ENCODE measurements at regions not wholly inside any gene's neighbourhood (a gene's known extent, or its start where the extent isn't known, plus 50 kb on each side); places are given as distances from the start of the nearest gene placed in this dataset.
"Not testable (repeated sequence)": the region's sequence is repeated elsewhere in the genome, so short reads cannot be mapped to it uniquely, and the experiment has no call there.

DNA sequence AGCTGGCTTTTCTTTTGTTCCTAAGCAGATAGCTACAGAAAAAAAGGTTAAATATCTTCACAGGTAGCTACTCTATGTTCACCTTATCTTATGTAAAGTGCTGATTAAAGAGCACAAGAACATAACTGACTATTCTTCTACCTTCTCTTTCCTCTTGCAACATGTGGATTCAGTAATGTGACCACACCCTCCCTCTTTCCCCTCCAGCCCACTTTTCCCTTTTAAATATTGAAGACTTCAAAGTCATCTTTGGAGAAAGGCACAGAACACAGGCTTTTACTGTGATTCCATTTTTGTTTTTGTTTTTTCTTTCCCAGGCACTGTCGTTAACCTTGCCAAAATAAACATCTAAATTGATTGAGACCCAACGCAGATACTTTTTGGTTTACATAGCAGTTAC, 418.1 kb upstream of the CDH20 start:
- TF ChIP-seq, protein P1, sequence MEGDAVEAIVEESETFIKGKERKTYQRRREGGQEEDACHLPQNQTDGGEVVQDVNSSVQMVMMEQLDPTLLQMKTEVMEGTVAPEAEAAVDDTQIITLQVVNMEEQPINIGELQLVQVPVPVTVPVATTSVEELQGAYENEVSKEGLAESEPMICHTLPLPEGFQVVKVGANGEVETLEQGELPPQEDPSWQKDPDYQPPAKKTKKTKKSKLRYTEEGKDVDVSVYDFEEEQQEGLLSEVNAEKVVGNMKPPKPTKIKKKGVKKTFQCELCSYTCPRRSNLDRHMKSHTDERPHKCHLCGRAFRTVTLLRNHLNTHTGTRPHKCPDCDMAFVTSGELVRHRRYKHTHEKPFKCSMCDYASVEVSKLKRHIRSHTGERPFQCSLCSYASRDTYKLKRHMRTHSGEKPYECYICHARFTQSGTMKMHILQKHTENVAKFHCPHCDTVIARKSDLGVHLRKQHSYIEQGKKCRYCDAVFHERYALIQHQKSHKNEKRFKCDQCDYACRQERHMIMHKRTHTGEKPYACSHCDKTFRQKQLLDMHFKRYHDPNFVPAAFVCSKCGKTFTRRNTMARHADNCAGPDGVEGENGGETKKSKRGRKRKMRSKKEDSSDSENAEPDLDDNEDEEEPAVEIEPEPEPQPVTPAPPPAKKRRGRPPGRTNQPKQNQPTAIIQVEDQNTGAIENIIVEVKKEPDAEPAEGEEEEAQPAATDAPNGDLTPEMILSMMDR (IDR thresholded peaks at IDR 0.05), result no peak
- H3K4me3 ChIP-seq, result no peak overlapping the region
- intact Hi-C loops (cut with DNase I, micrococcal nuclease), result no loop called here
- no peak for DNase-seq
- no peaks in the 10 kb centered on the region for H3K36me3 ChIP-seq (ENCODE audit: low read depth)
- no peaks in the 10 kb centered on the region for H3K9me3 ChIP-seq
- H3K4me1 ChIP-seq (ENCODE audit: low read depth), result no peaks in the 10 kb centered on the region
- no peak for ATAC-seq

DNA sequence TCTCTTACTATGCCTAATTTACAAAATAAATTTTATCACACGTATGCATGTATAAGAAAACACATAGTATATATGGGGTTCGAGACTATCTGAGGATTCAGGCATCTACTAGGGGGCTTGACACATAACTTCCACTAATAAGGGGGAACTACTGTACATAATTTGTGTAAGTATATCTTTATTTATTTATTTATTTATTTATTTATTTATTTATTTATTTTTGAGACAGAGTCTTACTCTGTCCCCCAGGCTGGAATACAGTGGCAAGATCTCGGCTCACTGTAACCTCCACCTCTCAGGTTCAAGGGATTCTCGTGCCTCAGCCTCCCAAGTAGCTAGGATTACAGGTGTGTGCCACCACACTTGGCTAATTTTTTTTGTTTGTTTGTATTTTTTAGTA, 414.4 kb upstream of the CDH20 start:
- DNase-seq; intact Hi-C loops (cut with DNase I, micrococcal nuclease); H3K4me3 ChIP-seq; H3K9me3 ChIP-seq; H3K4me1 ChIP-seq (ENCODE audit: low read depth); H3K36me3 ChIP-seq (ENCODE audit: low read depth); ATAC-seq: not testable (repeated sequence)

DNA sequence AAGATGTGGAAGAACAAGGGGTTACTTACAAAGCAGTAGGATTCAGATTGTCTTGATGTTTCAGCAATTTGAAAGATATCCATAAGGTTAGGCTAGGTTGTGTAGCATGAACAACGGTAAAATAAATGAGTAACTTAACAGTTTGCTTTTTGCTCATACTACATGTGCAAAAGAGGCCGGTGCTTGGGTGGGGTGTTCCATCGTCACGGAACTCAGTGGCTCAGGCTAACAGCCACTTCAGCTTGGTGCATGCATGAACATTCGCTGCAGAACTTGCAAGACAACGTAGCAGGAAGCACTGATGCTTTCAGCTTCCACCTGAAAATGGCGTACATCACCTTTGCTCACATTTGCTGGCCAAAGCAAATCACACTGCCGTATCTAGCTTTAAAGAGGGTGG, 407.3 kb upstream of the CDH20 start:
- Histone ChIP-seq H3K4me3 (no peak overlapping the region), H3K4me1 (ENCODE audit: low read depth) (no peaks in the 10 kb centered on the region), H3K9me3 (no peaks in the 10 kb centered on the region), H3K36me3 (ENCODE audit: low read depth) (no peaks in the 10 kb centered on the region)
- intact Hi-C loops (cut with DNase I, micrococcal nuclease), result no loop called here
- TF ChIP-seq, protein P1 (IDR thresholded peaks at IDR 0.05), result no peak
- no peak for ATAC-seq
- no peak for DNase-seq

DNA sequence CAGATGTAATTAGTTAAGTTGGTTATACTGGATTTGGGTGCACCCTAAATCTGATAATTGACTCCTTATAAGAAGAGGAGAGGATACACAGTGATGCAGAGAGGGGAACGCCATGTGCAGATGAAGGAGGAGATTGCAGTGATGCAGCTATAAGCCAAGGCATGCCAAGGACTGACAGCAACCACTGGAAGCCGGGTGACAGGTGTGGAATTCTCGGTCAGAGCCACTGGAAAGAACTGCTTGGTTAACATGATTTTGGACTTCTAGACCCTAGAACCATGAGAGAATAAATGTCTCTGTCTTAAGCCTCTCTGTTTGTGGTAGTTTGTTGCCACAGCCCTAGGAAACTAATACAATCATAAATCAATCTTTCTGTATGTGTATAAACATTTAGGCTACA, 403.3 kb upstream of the CDH20 start:
- no peaks in the 10 kb centered on the region for H3K4me1 ChIP-seq (ENCODE audit: low read depth)
- H3K4me3 ChIP-seq, result no peak overlapping the region
- ATAC-seq, result no peak
- H3K9me3 ChIP-seq, result no peaks in the 10 kb centered on the region
- H3K36me3 ChIP-seq (ENCODE audit: low read depth), result no peaks in the 10 kb centered on the region
- TF ChIP-seq, protein P1 (IDR thresholded peaks at IDR 0.05), result no peak
- no peak for DNase-seq
- intact Hi-C loops (cut with DNase I, micrococcal nuclease), result no loop called here

DNA sequence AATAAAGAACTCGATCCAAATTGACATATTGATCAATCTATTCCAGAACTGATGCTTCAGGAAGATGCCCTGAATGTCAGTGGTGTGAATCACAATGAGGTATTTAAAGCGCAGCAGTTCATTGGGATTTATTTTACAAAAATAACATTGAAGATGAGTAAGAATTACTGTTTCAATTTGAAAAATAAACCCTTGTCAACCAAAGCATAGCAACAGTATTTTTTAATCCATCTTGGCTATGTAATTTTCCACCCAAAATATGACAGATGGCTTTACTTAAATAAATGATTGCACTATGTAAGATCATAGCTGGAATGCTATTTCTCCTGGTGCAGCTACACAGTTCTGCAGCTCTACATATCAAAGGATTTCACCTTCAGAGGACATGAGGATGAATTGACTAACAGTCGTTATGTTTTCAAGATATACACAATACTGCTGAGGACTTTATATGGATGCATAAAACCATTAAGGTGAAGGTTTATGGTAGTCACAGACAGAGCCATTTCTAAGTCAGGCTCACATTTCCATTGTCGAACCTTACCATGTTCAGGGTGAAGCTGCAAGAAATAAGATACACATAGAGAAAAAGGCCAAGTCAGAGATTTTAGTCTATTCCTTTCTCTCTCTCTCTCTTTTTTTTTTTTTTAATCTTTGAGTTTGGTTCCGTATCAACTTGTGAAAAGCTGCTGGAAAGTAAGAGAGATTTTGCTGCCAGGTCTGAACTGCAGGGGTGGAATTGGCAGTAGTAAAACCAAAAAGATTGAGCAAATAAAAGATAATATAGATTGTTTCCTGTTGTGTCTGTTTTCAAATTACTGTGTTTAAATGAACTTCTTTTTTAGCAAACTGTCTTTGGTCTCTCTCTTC, 398.0 kb upstream of the CDH20 start:
- intact Hi-C loops (cut with DNase I, micrococcal nuclease), result no loop called here
- H3K4me3 ChIP-seq, result no peak overlapping the region
- TF ChIP-seq, protein P1 (IDR thresholded peaks at IDR 0.05), result no peak
- H3K9me3 ChIP-seq, result no peaks in the 10 kb centered on the region
- no peaks in the 10 kb centered on the region for H3K4me1 ChIP-seq (ENCODE audit: low read depth)
- no peaks in the 10 kb centered on the region for H3K36me3 ChIP-seq (ENCODE audit: low read depth)
- DNase-seq (no peak), ATAC-seq (no peak)

DNA sequence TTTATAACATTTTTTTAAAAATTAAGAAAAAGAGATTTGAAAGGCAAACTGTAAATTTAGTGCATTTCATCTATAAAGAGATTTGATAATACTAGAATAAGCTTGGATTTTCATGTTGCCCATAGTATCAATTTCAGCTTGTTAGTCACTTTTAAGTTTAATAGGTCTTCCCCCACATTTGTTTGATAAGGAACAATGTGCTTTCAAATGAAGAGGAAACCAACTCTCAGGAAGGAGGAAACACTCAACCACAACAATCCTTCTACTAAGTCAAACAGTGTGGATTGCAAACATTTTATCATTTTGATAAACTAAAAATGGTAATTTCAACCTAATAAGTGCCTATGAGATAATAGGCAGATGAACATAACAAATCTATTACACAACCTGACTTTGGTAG, 397.1 kb upstream of the CDH20 start:
- H3K36me3 ChIP-seq (ENCODE audit: low read depth), result no peaks in the 10 kb centered on the region
- ATAC-seq, result no peak
- DNase-seq, result no peak
- intact Hi-C loops (cut with DNase I, micrococcal nuclease), result no loop called here
- no peaks in the 10 kb centered on the region for H3K4me1 ChIP-seq (ENCODE audit: low read depth)
- no peak overlapping the region for H3K4me3 ChIP-seq
- H3K9me3 ChIP-seq, result no peaks in the 10 kb centered on the region
- TF ChIP-seq, protein P1 (IDR thresholded peaks at IDR 0.05), result no peak

Measured in mucosa of descending colon (tissue), 3 donors.